CD4-positive, alpha-beta T cell treated with Interleukin-6 at 100 ng/mL for 8 hours (primary cell): ENCODE measurements at regions not wholly inside any gene's neighbourhood (a gene's known extent, or its start where the extent isn't known, plus 50 kb on each side); places are given as distances from the start of the nearest gene placed in this dataset.

Experiments
- DNase-seq: peaks from one replicate; pipeline ENCODE4 v3.0.0-alpha.2; 2020; ENCODE audit warnings: mixed read lengths, low spot score

GRCh38 chr16:48829336-48830310, 219.6 kb upstream of the N4BP1 start:
- no peak for DNase-seq

DNA sequence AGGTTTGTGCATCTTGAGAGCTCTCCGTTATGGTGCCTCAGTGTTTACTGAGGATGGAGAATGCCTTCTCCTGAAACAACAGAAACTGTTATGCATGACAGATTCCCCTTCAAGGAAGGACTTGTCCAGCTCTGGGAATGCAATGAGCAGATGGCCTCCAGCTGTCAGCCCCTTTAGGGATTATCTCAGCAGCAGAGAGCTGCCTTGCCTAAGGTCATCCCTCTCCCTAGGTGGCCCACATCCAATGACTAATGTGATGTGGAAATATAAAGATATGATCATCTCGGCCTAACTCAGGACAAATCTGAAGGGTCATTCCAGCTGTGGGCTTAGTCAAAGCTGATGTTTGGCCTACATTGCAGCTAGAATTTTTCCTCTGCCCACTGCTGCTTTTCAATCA, 214.3 kb upstream of the N4BP1 start:
- DNase-seq: no peak

- no peak for DNase-seq
Measured at GRCh38 chr16:48822431-48822830, 212.5 kb upstream of the N4BP1 start.

DNA sequence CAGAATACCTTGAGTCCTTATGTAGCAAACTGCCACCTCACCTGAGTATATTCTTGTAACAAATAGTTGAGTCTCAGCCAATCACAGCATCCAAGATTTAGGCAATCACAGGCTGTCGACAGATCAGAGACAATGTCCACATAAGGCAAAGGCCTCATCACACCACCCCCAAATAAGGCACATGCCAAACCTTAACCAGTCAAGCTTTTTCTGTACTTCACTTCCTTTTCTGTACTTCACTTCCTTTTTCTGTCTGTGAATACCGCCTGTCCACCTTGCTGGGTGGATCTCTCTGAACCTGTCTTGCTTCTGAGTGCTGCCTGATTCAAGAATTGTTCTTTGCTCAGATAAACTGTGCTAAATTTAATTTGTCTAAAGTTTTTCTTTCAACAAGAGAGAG, 210.4 kb upstream of the N4BP1 start:
- no peak for DNase-seq

GRCh38 chr16:48818257-48818656, 208.3 kb upstream of the N4BP1 start:
- DNase-seq: no peak

- no peak for DNase-seq
Measured at GRCh38 chr16:48817032-48817431, 207.1 kb upstream of the N4BP1 start.

DNA sequence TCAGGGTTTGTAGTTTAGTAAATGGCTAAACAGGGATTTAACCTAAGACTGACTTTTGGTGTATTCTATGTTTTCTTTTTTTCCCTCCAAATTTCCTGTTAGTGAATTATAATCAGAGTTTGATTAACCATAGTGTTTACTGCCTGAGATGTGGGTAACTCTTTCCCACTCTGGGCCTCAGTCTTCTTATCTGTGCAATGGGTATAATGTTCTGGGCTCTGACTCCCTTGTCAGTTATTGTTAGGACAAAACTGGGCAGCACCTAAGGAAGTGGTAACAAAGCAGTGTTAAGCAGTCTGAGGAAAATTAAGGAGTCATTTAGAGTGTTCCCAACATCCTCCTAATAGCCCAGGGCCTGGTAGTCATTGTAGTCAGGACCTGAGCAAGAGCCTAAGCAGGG, 206.4 kb upstream of the N4BP1 start:
- no peak for DNase-seq

DNA sequence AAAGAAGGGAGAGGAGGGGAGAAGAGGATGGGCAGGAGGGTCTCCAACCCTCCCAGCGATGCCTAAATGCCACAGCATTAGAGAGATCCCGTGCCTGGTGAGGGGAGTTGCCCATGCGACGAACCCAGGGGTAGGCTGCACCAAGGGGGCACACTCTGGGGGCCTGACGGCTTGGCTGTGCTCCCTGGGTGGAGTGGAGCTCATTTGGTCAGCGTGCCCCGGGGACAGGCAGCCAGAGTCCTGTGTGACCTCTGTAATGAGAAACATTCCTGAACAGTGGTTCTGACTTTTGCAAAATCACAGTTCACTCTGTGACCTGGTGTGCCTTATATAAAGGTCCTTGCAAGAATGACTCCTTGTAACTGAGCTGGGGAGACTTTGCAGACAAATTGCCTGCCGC, 205.0 kb upstream of the N4BP1 start:
- DNase-seq: no peak

GRCh38 chr16:48813485-48813884, 203.5 kb upstream of the N4BP1 start:
- DNase-seq: no peak

DNA sequence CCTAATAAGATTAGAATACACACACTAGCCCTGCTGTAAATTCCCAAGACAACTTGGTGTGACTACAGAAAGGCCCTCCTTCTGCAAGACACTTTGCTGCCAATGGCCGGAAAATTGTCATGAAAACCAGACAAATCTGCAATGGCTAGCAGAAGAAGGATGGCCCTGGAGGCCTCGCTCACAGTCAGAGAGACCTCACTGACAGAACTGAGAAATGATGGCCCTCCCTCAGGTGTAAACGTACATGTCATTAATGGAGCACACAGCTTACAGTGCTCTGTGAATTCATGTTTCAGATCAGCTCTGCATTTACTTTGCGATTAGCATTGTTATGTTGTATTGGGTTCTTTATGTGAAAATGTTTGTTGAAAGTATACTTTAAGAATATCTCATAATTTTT, 202.9 kb upstream of the N4BP1 start:
- DNase-seq: no peak

DNA sequence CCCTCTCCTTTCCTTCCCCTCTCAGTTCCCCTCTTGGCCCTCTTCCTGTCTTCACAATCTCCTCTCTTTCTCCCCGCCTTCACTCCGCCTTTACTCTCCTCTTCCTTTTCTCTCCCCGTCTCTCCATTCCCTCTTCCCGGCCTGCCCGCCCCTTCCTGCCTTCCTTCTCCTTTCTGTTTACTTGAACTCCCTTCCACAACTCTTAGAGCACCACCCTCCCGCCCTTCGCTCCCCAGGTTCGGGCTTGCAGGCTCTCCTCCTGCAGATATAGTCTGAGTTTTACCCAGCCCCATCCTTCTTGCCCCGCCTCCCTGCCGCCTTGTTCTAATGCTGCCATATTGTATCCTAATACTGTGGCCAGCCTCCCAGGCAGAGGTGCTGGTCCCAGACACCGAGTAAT, 201.5 kb upstream of the N4BP1 start:
- DNase-seq: no peak

DNA sequence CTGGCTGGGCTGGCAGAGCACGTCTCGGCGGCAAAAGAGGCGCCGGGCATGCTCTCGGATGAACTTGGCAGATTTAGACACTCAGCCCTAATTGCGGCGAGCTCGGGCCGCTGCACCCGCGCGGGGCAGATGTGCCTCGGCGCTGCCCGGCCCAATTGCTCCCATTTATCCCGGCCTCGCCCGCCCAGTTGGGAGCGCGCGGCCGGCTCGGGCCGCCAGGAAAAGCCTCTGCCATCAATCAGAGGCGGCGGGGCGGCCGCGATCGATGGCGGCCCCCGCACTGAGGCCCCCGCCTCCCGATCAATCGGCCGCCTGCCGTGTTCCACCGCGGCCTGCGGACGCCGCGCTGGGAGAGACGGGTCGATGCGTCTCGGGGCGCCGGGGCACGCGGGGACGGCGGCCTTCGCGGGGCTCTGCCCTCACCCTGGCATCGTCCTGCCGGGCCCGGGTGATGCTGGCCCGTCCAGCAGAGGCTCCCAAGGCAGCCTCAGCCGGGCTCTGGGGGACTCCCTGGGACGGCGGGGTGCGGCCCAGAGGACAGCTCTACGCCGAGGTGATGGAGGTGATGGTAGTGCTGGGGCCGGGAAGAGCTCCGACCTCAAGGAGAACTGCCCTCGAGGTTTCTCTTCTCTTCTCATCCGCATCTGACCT, 200.9 kb upstream of the N4BP1 start:
- DNase-seq: no peak

DNA sequence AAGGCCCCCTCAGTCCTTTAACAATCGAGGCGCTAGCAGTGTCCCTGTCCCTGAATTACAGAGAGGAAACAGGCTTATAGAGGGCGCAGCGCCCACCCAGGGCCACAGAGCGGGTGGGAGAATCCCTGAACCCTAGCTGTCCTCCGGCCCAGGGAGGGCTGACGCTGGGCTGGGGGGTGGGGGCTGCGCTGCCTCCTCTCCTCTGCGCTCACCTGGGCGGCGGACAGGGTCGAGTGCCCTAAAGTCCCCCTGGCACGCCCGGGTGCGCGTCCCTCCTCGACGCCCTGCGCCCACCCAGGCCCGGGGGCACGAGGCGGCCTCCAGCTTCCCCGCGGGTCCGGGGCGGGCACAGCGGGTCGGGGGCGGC, 200.4 kb upstream of the N4BP1 start:
- DNase-seq: no peak

GRCh38 chr16:48790151-48790550, 180.2 kb upstream of the N4BP1 start:
- DNase-seq: no peak

DNA sequence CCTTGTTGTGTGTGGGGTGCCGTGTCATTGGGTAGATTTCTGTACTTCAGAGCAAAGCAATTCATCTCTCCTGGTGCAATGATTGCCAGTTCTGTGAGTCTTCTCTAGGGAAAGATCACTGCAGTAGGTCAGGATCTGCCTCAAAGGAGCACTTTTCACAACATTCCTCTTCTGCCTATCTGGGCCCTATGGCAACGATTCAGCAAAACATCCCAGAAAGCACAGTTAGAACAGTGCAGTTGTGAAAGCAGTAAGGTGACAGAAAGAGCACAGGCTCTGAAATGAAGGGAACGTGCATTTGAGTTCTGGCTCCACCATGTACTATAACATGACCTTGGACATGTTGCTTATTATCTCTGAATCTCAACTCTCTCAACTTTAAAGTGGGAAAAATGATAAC, 178.5 kb upstream of the N4BP1 start:
- DNase-seq: no peak

- no peak for DNase-seq
Measured at GRCh38 chr16:48745541-48745940, 135.6 kb upstream of the N4BP1 start.

DNA sequence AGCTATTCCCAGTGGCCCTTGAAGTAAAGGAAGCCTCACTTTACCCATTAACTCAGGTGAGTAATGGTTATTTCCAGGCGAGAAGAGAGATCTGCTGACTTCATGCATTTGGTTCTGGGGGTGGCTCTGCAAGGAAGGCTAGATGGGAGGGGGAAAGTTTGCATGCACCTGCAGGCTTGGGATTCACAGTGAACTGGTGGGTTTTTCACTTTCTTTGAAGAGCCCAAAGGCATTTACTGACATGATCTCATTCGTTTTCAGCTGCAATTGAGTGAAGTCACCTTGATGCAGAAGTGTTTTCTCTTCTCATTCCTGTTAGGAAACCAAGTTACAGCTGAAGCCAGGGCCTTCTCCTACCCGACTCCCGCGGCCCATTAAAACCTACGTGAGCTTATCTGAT, 131.0 kb upstream of the N4BP1 start:
- no peak for DNase-seq

DNA sequence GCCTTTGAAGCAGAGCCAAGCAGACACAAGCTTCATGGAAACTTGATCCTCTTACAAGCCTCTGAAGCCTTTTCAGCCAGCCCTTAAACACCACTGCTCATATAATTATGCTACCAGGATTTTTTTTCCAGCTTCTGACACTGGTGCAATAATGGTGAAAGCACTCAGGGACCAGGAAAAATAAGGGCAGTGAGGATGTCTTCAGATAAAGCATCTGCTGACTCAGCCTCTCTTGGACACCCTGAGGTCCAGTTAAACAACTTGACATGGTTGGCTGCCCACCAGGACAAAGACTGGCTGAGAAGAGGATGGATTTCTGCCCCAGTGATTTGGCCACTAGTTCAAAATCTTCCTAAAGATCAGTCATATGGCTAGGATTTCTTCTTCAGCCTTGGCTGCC, 124.2 kb upstream of the N4BP1 start:
- DNase-seq: no peak

GRCh38 chr16:48704710-48705109, 94.7 kb upstream of the N4BP1 start:
- no peak for DNase-seq

DNA sequence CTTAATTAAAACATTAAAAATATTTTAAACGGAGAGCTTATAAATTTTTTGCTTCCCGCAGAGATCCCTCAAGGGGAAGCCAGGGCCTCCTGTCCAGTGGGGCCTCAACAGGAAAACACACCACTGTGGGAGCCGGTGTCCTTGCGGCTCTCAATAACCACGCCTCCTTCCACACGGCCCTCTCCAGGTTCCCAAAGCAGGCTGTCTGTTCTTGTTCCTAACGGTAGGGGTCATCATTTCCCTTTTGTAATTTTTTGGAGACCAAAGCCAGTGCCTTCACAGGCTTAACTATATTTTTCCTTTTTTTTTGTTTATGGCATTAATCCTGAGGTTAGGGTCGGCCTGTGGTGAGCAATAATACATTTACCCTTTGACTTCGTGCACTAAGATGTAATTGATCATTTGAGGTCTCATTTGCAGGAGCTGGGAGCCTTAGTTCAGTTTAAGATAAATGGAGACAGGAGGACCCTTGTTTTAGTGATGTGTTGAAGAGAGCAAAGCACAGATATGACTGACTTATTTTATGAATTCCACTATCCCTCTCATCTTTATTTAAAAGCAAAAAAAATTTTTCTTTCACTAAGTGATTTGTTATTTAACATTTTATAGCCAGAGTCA, 77.5 kb upstream of the N4BP1 start:
- peak; percentile 2 for DNase-seq

DNA sequence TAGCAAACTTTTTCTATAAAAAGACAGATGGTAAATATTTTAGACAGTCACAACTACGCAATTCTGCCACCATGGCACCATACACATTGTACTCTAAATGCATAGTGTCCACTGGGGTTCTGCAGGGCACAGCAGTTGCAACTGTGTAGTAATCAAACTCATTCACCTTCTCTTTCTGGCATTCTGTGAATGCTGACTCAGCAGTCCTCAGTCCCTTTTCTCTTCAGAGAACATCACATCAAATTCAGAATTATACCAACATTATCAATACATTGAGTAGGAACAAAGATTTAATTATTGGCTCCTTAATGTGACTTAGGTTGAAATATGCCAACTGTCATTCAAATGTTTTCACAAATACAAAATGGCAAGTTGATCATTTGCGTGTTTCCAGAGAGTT, 74.2 kb upstream of the N4BP1 start:
- no peak for DNase-seq

- DNase-seq: no peak
Measured at GRCh38 chr16:48682971-48683370, 73.0 kb upstream of the N4BP1 start.

DNA sequence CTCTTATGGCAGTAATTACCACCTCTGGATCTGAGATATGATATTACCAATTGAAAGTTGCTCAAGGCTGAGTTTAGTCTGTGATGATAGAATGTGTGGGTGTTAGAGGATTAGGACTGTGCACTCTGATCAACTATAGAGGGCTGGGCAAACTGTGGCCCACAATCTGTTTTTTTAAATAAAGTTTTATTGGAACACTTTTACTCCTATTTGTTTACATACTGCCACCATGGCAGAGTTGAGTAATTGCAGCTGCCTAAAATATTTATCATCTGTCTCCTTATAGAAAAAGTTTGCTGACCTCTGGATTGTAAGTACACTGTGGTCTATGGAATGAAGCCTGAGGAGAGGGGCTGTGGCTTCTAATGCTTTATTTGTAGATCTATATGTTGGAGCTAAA, 71.5 kb upstream of the N4BP1 start:
- no peak for DNase-seq
